ENCODE measurements at regions not wholly inside any gene's neighbourhood (a gene's known extent, or its start where the extent isn't known, plus 50 kb on each side); places are given as distances from the start of the nearest gene placed in this dataset.

GRCh38 chr6:139821676-139822223 is 447.3 kb upstream of the CITED2 start:
- WGBS, 2 donors = 22% methylated on average over 2 of the region's 2 CpGs
- intact Hi-C loops (cut with DNase I) = no loop called here
- Histone ChIP-seq H3K27me3 (no peaks in the 10 kb centered on the region), H3K4me1 (peaks cover 0 to 8% (median 0%) of the 10 kb centered on the region in 3 donors), H3K27ac (no peak overlapping the region), H3K4me3 (no peak overlapping the region), H3K36me3 (no peaks in the 10 kb centered on the region), H3K9me3 (no peaks in the 10 kb centered on the region)
- no peak for DNase-seq
- TF ChIP-seq CTCF (IDR thresholded peaks at IDR 0.05) = no peak
- TF ChIP-seq POLR2A (IDR thresholded peaks at IDR 0.05) = no peak

GRCh38 chr6:139820210-139820609 is 445.8 kb upstream of the CITED2 start:
- 85 to 89% methylated on average over 1 of the region's 1 CpG for WGBS, 2 donors

GRCh38 chr6:139819776-139820175 is 445.3 kb upstream of the CITED2 start:
- no peaks in the 10 kb centered on the region for H3K36me3 ChIP-seq
- H3K27ac ChIP-seq = no peak overlapping the region
- no peaks in the 10 kb centered on the region for H3K27me3 ChIP-seq
- TF ChIP-seq CTCF (IDR thresholded peaks at IDR 0.05) (no peak), POLR2A (IDR thresholded peaks at IDR 0.05) (no peak)
- DNase-seq = no peak
- no peak overlapping the region for H3K4me3 ChIP-seq
- H3K4me1 ChIP-seq = peaks cover 0 to 8% (median 0%) of the 10 kb centered on the region in 3 donors
- intact Hi-C loops (cut with DNase I) = no loop called here
- no peaks in the 10 kb centered on the region for H3K9me3 ChIP-seq
- 72 to 83% methylated on average over 4 of the region's 4 CpGs for WGBS, 2 donors

More at GRCh38 chr6:139820210-139820609, 445.8 kb upstream of the CITED2 start:
- H3K27me3 ChIP-seq = no peaks in the 10 kb centered on the region
- TF ChIP-seq POLR2A (IDR thresholded peaks at IDR 0.05) (no peak), CTCF (IDR thresholded peaks at IDR 0.05) (no peak)
- peaks cover 0 to 8% (median 0%) of the 10 kb centered on the region in 3 donors for H3K4me1 ChIP-seq
- intact Hi-C loops (cut with DNase I) = no loop called here
- H3K36me3 ChIP-seq = no peaks in the 10 kb centered on the region
- DNase-seq = no peak
- H3K27ac ChIP-seq = no peak overlapping the region
- H3K9me3 ChIP-seq = no peaks in the 10 kb centered on the region
- H3K4me3 ChIP-seq = no peak overlapping the region

DNA sequence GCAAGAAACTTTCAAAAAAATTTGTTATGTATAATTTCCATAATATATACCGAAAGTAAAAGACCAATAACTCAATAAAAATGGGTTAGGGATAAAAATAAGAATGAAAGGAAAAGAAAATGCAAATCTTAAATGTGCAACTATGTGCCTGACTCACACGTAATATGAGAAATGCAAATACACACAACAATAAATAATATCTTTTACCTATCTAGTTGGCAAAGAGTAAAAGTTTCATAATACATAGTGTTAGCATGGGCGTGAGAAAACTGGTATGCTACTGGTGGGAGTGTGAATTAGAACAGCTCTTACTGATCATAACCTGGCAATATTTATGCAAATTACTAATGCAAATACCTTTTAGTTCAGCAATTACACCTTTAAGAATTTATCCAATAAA is 438.5 kb upstream of the CITED2 start:
- TF ChIP-seq CTCF (IDR thresholded peaks at IDR 0.05) = no peak
- no peak for TF ChIP-seq POLR2A (IDR thresholded peaks at IDR 0.05)
- DNase-seq = no peak
- intact Hi-C loops (cut with DNase I) = no loop called here

DNA sequence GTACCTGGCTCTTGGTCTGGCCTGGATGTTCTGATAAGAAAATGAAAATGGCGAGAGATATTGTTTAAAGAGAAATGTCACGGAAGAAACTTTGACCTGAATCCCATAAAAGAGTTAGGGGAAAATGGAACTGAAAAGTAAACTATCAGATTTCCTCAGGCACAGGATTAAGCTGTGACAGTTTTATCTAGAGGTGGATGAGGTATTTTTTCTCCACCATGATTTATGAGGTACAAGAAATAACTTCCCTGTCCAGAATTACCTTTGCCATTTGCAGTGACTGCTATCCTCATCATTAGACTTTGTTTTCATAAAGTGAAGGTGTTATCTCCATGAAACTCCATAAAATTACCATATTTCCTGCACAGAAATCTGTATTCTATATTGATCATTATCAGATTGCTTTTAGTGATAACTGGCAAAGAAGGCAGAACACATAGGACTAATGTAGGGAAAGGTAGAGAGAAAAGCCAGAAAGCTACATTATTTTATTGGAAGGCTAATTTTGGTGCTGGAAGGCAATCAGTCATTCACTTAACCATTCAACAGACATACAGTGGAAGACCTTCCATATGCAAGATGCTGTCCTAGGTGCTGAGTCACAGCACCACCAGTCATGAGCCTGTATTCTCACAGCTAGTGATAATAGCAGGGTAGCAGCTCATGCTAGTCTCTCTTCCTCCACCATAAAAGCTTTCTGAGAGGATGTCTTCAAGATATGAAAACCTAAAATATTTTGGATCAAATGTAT is 427.3 kb upstream of the CITED2 start:
- 86 to 87% methylated on average over 2 of the region's 2 CpGs for WGBS, 2 donors
- Histone ChIP-seq H3K9me3 (no peaks in the 10 kb centered on the region), H3K27ac (no peak overlapping the region), H3K36me3 (no peaks in the 10 kb centered on the region), H3K4me1 (no peaks in the 10 kb centered on the region), H3K27me3 (no peaks in the 10 kb centered on the region), H3K4me3 (no peak overlapping the region)
- TF ChIP-seq POLR2A (IDR thresholded peaks at IDR 0.05) (no peak), CTCF (IDR thresholded peaks at IDR 0.05) (no peak)
- no peak for DNase-seq
- intact Hi-C loops (cut with DNase I) = no loop called here

More for the DNA sequence above, 438.5 kb upstream of the CITED2 start:
- 58 to 64% methylated on average over 3 of the region's 3 CpGs for WGBS, 2 donors
- Histone ChIP-seq H3K9me3 (no peaks in the 10 kb centered on the region), H3K36me3 (no peaks in the 10 kb centered on the region), H3K4me3 (no peak overlapping the region), H3K27me3 (no peaks in the 10 kb centered on the region), H3K4me1 (no peaks in the 10 kb centered on the region), H3K27ac (no peak overlapping the region)
